SK-N-SH (cell line): ENCODE measurements at regions not wholly inside any gene's neighbourhood (a gene's known extent, or its start where the extent isn't known, plus 50 kb on each side); places are given as distances from the start of the nearest gene placed in this dataset.

ENCODE experiments used
- CTCF ChIA-PET: fragments of 300-600, 350-600 bp; formaldehyde crosslinking; extraction: SDS; loops from one replicate; lab custom pipeline; 2021; lab: Yijun Ruan, JAX
- POLR2A ChIA-PET: fragments of 350-600 bp; sonication (Branson Sonifier 250); formaldehyde crosslinking; extraction: SDS; loops from one replicate; lab custom pipeline; 2020; ENCODE audit warnings: antibody characterized with exemption, inconsistent platforms; lab: Yijun Ruan, JAX
- DNase-seq: peaks from one replicate; pipeline ENCODE4 v3.0.0; 2012
- H2AFZ ChIP-seq: fragments of 200-600 bp; sonication (generic); 2 replicates; pipeline ENCODE4 v1.8.1; 2016; ENCODE audit warnings: antibody characterized with exemption, mild to moderate bottlenecking, low read depth
- H3F3A ChIP-seq: fragments of 200-600 bp; sonication (generic); replicated peaks from 2 replicates; pipeline ENCODE3; 2016; ENCODE audit warnings: antibody characterized with exemption, mild to moderate bottlenecking; ENCODE audit not compliant: insufficient read depth
- H3K27ac ChIP-seq, 2 experiments: fragments of 200-500 bp in 1 of 2; fragments of 200-600 bp in 1 of 2; sonication (Bioruptor generic) in 1 of 2; sonication (generic), shearing (Covaris generic) in 1 of 2; 2 replicates each; pipeline versions ENCODE4 v1.5.1 to v1.6.1; 2014 to 2016; ENCODE audit warnings: low read depth in 2 of 2, inconsistent platforms in 1 of 2, low read length in 1 of 2, mild to moderate bottlenecking in 1 of 2, mixed read lengths in 1 of 2
- H3K27me3 ChIP-seq: fragments of 200-600 bp; sonication (generic), shearing (Covaris generic); 2 replicates; pipeline ENCODE4 v1.6.1; 2016; ENCODE audit warnings: mixed run types; ENCODE audit not compliant: insufficient read depth
- H3K36me3 ChIP-seq, 2 experiments: fragments of 200-500 bp in 1 of 2; fragments of 200-600 bp in 1 of 2; sonication (Bioruptor generic) in 1 of 2; sonication (generic) in 1 of 2; replicated peaks in 1 of 2; 2 replicates each; pipeline versions ENCODE3 to v1.5.1; 2014 to 2016; ENCODE audit warnings: low read length in 1 of 2, mild to moderate bottlenecking in 1 of 2; ENCODE audit not compliant: insufficient read depth in 2 of 2, control insufficient read depth in 1 of 2
- H3K4me1 ChIP-seq, 2 experiments: fragments of 200-500 bp in 1 of 2; fragments of 200-600 bp in 1 of 2; sonication (Bioruptor generic) in 1 of 2; sonication (generic), shearing (Covaris generic) in 1 of 2; 2 replicates each; pipeline versions ENCODE4 v1.5.1 to v1.6.1; 2014 to 2016; ENCODE audit warnings: low read depth in 1 of 2, low read length in 1 of 2, mixed run types in 1 of 2; ENCODE audit not compliant: insufficient read depth in 2 of 2, control insufficient read depth in 1 of 2
- H3K4me2 ChIP-seq: fragments of 200-600 bp; sonication (generic), shearing (Covaris generic); 2 replicates; pipeline ENCODE4 v1.6.1; 2017; ENCODE audit warnings: mixed run types
- H3K4me3 ChIP-seq, 2 experiments: fragments of 200-500 bp in 1 of 2; fragments of 200-600 bp in 1 of 2; sonication (Bioruptor generic) in 1 of 2; sonication (generic), shearing (Covaris generic) in 1 of 2; 2 replicates each; pipeline versions ENCODE4 v1.5.1 to v1.8.1; 2014 to 2016; ENCODE audit warnings: low read depth in 2 of 2, inconsistent platforms in 1 of 2, low read length in 1 of 2, mild to moderate bottlenecking in 1 of 2, mixed read lengths in 1 of 2, moderate library complexity in 1 of 2
- H3K79me2 ChIP-seq: fragments of 200-600 bp; sonication (generic); 2 replicates; pipeline ENCODE4 v1.8.1; 2017; ENCODE audit warnings: mild to moderate bottlenecking; ENCODE audit not compliant: insufficient read depth
- H3K9ac ChIP-seq: fragments of 200-600 bp; sonication (generic); 2 replicates; pipeline ENCODE4 v1.6.1; 2017; ENCODE audit warnings: mixed run types
- H3K9me2 ChIP-seq: fragments of 200-600 bp; sonication (generic); 2 replicates; pipeline ENCODE4 v1.6.1; 2017; ENCODE audit warnings: mixed run types
- H3K9me3 ChIP-seq: fragments of 200-600 bp; sonication (generic); 2 replicates; pipeline ENCODE4 v1.6.1; 2017; ENCODE audit warnings: mixed run types, mild to moderate bottlenecking, moderate library complexity
- H4K20me1 ChIP-seq: fragments of 200-600 bp; sonication (generic); 2 replicates; pipeline ENCODE4 v1.6.1; 2017; ENCODE audit warnings: mild to moderate bottlenecking, mixed run types; ENCODE audit not compliant: insufficient read depth
- CHD2 ChIP-seq: fragments of 150-350 bp; IDR thresholded peaks from 2 replicates; pipeline ENCODE4 v1.6.1; 2018; ENCODE audit warnings: low read length; ENCODE audit not compliant: partially characterized antibody
- ELF1 ChIP-seq: IDR thresholded peaks from 2 replicates; pipeline ENCODE4 v1.4.0; 2012
- GABPA ChIP-seq: IDR thresholded peaks from 2 replicates; pipeline ENCODE4 v1.4.0; 2012; ENCODE audit warnings: low read depth, mild to moderate bottlenecking
- JUND ChIP-seq: IDR thresholded peaks from 2 replicates; pipeline ENCODE4 v1.4.0; 2012
- MXI1 ChIP-seq: IDR thresholded peaks from 2 replicates; pipeline ENCODE4 v1.6.1; 2012; ENCODE audit warnings: mild to moderate bottlenecking, low read depth, low read length, improper control_type of control experiment
- NFIC ChIP-seq: IDR thresholded peaks from 2 replicates; pipeline ENCODE4 v1.4.0; 2012; ENCODE audit warnings: borderline replicate concordance
- SIN3A ChIP-seq: IDR thresholded peaks from 2 replicates; pipeline ENCODE4 v1.6.1; 2012; ENCODE audit warnings: low read depth, mild to moderate bottlenecking, low read length, moderate library complexity, borderline replicate concordance
- SMC3 ChIP-seq: IDR thresholded peaks from 2 replicates; pipeline ENCODE4 v1.6.1; 2012; ENCODE audit warnings: low read depth, low read length, improper control_type of control experiment
- TCF12 ChIP-seq: IDR thresholded peaks from 2 replicates; pipeline ENCODE4 v1.4.0; 2012
- TEAD4 ChIP-seq: IDR thresholded peaks from 2 replicates; pipeline ENCODE4 v1.4.0; 2012; ENCODE audit warnings: mild to moderate bottlenecking, borderline replicate concordance; ENCODE audit not compliant: insufficient read depth
- WGBS: methylation state at CpG from one replicate; pipeline ENCODE4 v1.1.6; 2017; ENCODE audit warnings: low lambda C conversion rate; 5-methylcytosine and 5-hydroxymethylcytosine counted together
- TF ChIP-seq, protein P1 (sequence below): IDR thresholded peaks from 2 replicates; pipeline ENCODE4 v1.4.0; 2012; ENCODE audit warnings: low read depth
- TF ChIP-seq, protein P2 (sequence below): fragments of 150-350 bp; IDR thresholded peaks from 2 replicates; pipeline ENCODE4 v1.6.1; 2016; ENCODE audit warnings: mild to moderate bottlenecking, low read depth, low read length
- TF ChIP-seq, protein P3 (sequence below): IDR thresholded peaks from 2 replicates; pipeline ENCODE4 v1.4.0; 2012; ENCODE audit warnings: low read depth, borderline replicate concordance
- TF ChIP-seq, protein P4 (sequence below): IDR thresholded peaks from 2 replicates; pipeline ENCODE4; 2012
- TF ChIP-seq, protein P5 (sequence below): IDR thresholded peaks from 2 replicates; pipeline ENCODE4 v1.6.1; 2012; ENCODE audit warnings: mild to moderate bottlenecking, low read depth, low read length, moderate library complexity

DNA sequence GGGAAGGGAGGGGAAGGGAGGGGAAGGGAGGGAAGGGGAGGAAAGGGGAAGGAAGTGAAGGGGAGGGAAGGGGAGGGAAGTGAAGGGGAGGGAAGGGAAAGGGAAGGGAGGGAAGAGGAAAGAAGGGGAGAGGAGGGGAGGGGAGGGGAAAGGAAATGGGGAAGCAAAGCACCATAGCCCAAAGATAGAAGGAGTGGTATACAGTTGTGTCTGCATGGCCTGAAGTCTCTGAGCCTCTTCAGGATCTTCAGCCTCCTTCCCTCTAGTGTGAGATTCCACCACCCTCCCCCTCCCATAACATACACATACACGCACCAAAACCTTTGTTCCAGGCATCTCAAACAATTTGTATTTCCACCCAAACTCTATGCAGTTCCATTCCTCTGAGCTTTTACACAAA is 96.2 kb upstream of the SERP2 start:
- Histone ChIP-seq H3K9ac (no peak overlapping the region), H3K27me3 (no peaks in the 10 kb centered on the region), H3F3A (no peaks in the 10 kb centered on the region), H3K27ac (no peak overlapping the region), H3K79me2 (no peaks in the 10 kb centered on the region), H3K4me3 (no peak overlapping the region), H3K36me3 (no peaks in the 10 kb centered on the region), H2AFZ (no peak overlapping the region), H3K4me2 (no peak overlapping the region), H3K9me2 (no peaks in the 10 kb centered on the region), H3K4me1 (peaks cover 0 to 48% of the 10 kb centered on the region in 2 experiments; a peak in 2 of 4 replicates), H3K9me3 (no peaks in the 10 kb centered on the region), H4K20me1 (no peaks in the 10 kb centered on the region)
- ChIA-PET POLR2A (no interaction called here), CTCF (no interaction called here)
- no peak for DNase-seq
- WGBS = 91% methylated on average over 1 of the region's 1 CpG
- TF ChIP-seq SMC3 (no peak), SIN3A (no peak), GABPA (no peak), NFIC (no peak), MXI1 (no peak), JUND (no peak), CHD2 (no peak), ELF1 (no peak), TEAD4 (no peak), TCF12 (no peak)
- TF ChIP-seq, protein P1, sequence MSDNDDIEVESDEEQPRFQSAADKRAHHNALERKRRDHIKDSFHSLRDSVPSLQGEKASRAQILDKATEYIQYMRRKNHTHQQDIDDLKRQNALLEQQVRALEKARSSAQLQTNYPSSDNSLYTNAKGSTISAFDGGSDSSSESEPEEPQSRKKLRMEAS = no peak
- TF ChIP-seq, protein P2, sequence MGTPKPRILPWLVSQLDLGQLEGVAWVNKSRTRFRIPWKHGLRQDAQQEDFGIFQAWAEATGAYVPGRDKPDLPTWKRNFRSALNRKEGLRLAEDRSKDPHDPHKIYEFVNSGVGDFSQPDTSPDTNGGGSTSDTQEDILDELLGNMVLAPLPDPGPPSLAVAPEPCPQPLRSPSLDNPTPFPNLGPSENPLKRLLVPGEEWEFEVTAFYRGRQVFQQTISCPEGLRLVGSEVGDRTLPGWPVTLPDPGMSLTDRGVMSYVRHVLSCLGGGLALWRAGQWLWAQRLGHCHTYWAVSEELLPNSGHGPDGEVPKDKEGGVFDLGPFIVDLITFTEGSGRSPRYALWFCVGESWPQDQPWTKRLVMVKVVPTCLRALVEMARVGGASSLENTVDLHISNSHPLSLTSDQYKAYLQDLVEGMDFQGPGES = no peak
- TF ChIP-seq, protein P3, sequence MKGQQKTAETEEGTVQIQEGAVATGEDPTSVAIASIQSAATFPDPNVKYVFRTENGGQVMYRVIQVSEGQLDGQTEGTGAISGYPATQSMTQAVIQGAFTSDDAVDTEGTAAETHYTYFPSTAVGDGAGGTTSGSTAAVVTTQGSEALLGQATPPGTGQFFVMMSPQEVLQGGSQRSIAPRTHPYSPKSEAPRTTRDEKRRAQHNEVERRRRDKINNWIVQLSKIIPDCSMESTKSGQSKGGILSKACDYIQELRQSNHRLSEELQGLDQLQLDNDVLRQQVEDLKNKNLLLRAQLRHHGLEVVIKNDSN = no peak
- TF ChIP-seq, protein P4, sequence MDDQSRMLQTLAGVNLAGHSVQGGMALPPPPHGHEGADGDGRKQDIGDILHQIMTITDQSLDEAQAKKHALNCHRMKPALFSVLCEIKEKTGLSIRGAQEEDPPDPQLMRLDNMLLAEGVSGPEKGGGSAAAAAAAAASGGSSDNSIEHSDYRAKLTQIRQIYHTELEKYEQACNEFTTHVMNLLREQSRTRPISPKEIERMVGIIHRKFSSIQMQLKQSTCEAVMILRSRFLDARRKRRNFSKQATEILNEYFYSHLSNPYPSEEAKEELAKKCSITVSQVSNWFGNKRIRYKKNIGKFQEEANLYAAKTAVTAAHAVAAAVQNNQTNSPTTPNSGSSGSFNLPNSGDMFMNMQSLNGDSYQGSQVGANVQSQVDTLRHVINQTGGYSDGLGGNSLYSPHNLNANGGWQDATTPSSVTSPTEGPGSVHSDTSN = no peak
- TF ChIP-seq, protein P5, sequence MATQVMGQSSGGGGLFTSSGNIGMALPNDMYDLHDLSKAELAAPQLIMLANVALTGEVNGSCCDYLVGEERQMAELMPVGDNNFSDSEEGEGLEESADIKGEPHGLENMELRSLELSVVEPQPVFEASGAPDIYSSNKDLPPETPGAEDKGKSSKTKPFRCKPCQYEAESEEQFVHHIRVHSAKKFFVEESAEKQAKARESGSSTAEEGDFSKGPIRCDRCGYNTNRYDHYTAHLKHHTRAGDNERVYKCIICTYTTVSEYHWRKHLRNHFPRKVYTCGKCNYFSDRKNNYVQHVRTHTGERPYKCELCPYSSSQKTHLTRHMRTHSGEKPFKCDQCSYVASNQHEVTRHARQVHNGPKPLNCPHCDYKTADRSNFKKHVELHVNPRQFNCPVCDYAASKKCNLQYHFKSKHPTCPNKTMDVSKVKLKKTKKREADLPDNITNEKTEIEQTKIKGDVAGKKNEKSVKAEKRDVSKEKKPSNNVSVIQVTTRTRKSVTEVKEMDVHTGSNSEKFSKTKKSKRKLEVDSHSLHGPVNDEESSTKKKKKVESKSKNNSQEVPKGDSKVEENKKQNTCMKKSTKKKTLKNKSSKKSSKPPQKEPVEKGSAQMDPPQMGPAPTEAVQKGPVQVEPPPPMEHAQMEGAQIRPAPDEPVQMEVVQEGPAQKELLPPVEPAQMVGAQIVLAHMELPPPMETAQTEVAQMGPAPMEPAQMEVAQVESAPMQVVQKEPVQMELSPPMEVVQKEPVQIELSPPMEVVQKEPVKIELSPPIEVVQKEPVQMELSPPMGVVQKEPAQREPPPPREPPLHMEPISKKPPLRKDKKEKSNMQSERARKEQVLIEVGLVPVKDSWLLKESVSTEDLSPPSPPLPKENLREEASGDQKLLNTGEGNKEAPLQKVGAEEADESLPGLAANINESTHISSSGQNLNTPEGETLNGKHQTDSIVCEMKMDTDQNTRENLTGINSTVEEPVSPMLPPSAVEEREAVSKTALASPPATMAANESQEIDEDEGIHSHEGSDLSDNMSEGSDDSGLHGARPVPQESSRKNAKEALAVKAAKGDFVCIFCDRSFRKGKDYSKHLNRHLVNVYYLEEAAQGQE = no peak
